Activated naive CD4-positive, alpha-beta T cell (primary cell): ENCODE measurements at regions not wholly inside any gene's neighbourhood (a gene's known extent, or its start where the extent isn't known, plus 50 kb on each side); places are given as distances from the start of the nearest gene placed in this dataset.

Experiments
- DNase-seq, 4 experiments: peaks; one replicate each; lab custom pipeline; 2025; lab: John Stamatoyannopoulos, UW

GRCh38 chr13:90535421-90535820 is 812.1 kb upstream of the MIR17HG start:
- DNase-seq: no peak

- DNase-seq: no peak
These were observed 809.4 kb upstream of the MIR17HG start for GRCh38 chr13:90538063-90538462.

- no peak for DNase-seq
These were observed 806.1 kb upstream of the MIR17HG start for GRCh38 chr13:90541346-90541745.

- no peak for DNase-seq
These were observed 804.5 kb upstream of the MIR17HG start for GRCh38 chr13:90542959-90543505.

GRCh38 chr13:90545070-90545840 is 802.2 kb upstream of the MIR17HG start:
- DNase-seq: no peak

GRCh38 chr13:90547272-90547790 is 800.2 kb upstream of the MIR17HG start:
- DNase-seq: no peak

- DNase-seq: no peak
These were observed 796.2 kb upstream of the MIR17HG start for GRCh38 chr13:90551253-90551652.

GRCh38 chr13:90552702-90553101 is 794.8 kb upstream of the MIR17HG start:
- DNase-seq: no peak

- no peak for DNase-seq
These were observed 794.3 kb upstream of the MIR17HG start for GRCh38 chr13:90553159-90553558.

- no peak for DNase-seq
These were observed 789.9 kb upstream of the MIR17HG start for GRCh38 chr13:90557626-90558025.

- DNase-seq: no peak
These were observed 785.0 kb upstream of the MIR17HG start for GRCh38 chr13:90562443-90562842.

- no peak for DNase-seq
These were observed 783.4 kb upstream of the MIR17HG start for GRCh38 chr13:90564096-90564495.

- no peak for DNase-seq
These were observed 782.9 kb upstream of the MIR17HG start for GRCh38 chr13:90564566-90564965.

GRCh38 chr13:90565985-90566713 is 781.3 kb upstream of the MIR17HG start:
- no peak for DNase-seq

- no peak for DNase-seq
These were observed 779.3 kb upstream of the MIR17HG start for GRCh38 chr13:90568165-90568564.

- DNase-seq: no peak
These were observed 771.4 kb upstream of the MIR17HG start for GRCh38 chr13:90576067-90576466.

GRCh38 chr13:90577726-90578125 is 769.8 kb upstream of the MIR17HG start:
- no peak for DNase-seq

- DNase-seq: no peak
These were observed 762.1 kb upstream of the MIR17HG start for GRCh38 chr13:90585392-90585791.

- no peak for DNase-seq
These were observed 756.1 kb upstream of the MIR17HG start for GRCh38 chr13:90591260-90591926.

- no peak for DNase-seq
These were observed 755.6 kb upstream of the MIR17HG start for GRCh38 chr13:90591927-90592268.

GRCh38 chr13:90592943-90593342 is 754.5 kb upstream of the MIR17HG start:
- no peak for DNase-seq

GRCh38 chr13:90594681-90595080 is 752.8 kb upstream of the MIR17HG start:
- DNase-seq: no peak

- DNase-seq: no peak
These were observed 741.8 kb upstream of the MIR17HG start for GRCh38 chr13:90605664-90606063.
